HCT116 (cell line): ENCODE measurements at regions not wholly inside any gene's neighbourhood (a gene's known extent, or its start where the extent isn't known, plus 50 kb on each side); places are given as distances from the start of the nearest gene placed in this dataset.

Source experiments
- CTCF ChIP-seq, 3 experiments: fragments of 200-600 bp in 1 of 3; sonication (generic) in 1 of 3; IDR thresholded peaks in 2 of 3; conservative IDR thresholded peaks in 1 of 3; 2 replicates each; pipeline ENCODE4 v1.5.1; 2012 to 2017; ENCODE audit warnings: low read depth in 2 of 3, low read length in 2 of 3, antibody characterized with exemption in 1 of 3, borderline replicate concordance in 1 of 3, control low read depth in 1 of 3, mild to moderate bottlenecking in 1 of 3, mixed read lengths in 1 of 3, mixed run types in 1 of 3, moderate library complexity in 1 of 3; ENCODE audit not compliant: insufficient read depth in 1 of 3
- POLR2A ChIP-seq: IDR thresholded peaks from 2 replicates; pipeline ENCODE4 v1.7.0; 2011; ENCODE audit warnings: borderline replicate concordance; ENCODE audit not compliant: insufficient read depth, insufficient read length; ENCODE audit errors: extremely low read depth
- SP1 ChIP-seq: IDR thresholded peaks from 2 replicates; pipeline ENCODE4 v1.6.1; 2012; ENCODE audit warnings: low read depth
- TCF7L2 ChIP-seq: IDR thresholded peaks from 2 replicates; pipeline ENCODE4 v1.7.0; 2011; ENCODE audit warnings: borderline replicate concordance, inconsistent platforms; ENCODE audit not compliant: insufficient read depth, insufficient read length; ENCODE audit errors: extremely low read depth

- TF ChIP-seq SP1 (no peak), CTCF (IDR thresholded peaks at IDR 0.05 in 2 of 3, conservative IDR thresholded peaks at IDR 0.05 in 1 of 3; ENCODE audit: borderline replicate concordance in 1 of 3, insufficient read depth in 1 of 3, low read depth in 2 of 3, low read length in 2 of 3) (no peak), POLR2A (no peak), TCF7L2 (no peak)
These were observed 558.9 kb upstream of the WWC1 start for GRCh38 chr5:167732499-167732898.
